ENCODE measurements at regions not wholly inside any gene's neighbourhood (a gene's known extent, or its start where the extent isn't known, plus 50 kb on each side); places are given as distances from the start of the nearest gene placed in this dataset.

- H3K9me2 ChIP-seq (ENCODE audit: insufficient read depth) = no peaks in the 10 kb centered on the region
- no peak overlapping the region for H3K27ac Mint-ChIP-seq
These were observed 95.7 kb downstream of the TUBA3C start for GRCh38 chr13:19085876-19086275.

More at GRCh38 chr13:19085876-19086275, 95.7 kb downstream of the TUBA3C start:
- H3K27ac ChIP-seq (ENCODE audit: low read depth) = no peak overlapping the region
- no peak overlapping the region for H3K4me2 ChIP-seq
- no peak overlapping the region for H2AFZ ChIP-seq
- no peak for DNase-seq (ENCODE audit: low spot score)
- H3K27me3 ChIP-seq (ENCODE audit: insufficient read depth) = no peaks in the 10 kb centered on the region
- H3K4me1 ChIP-seq (ENCODE audit: insufficient read depth) = no peaks in the 10 kb centered on the region
- Mint-ChIP-seq H3K4me3 (no peak overlapping the region), H3K36me3 (ENCODE audit: low read depth) (peaks cover 57% of the 10 kb centered on the region), H3K27me3 (ENCODE audit: insufficient read depth, low read depth, poor library complexity) (peaks cover 12% of the 10 kb centered on the region), H3K4me1 (no peaks in the 10 kb centered on the region), H3K9me3 (peaks cover 99% of the 10 kb centered on the region)
- no peaks in the 10 kb centered on the region for H4K20me1 ChIP-seq (replicated peaks; ENCODE audit: insufficient read depth)
- no peaks in the 10 kb centered on the region for H3F3A ChIP-seq (replicated peaks; ENCODE audit: low read depth)
- H3K79me2 ChIP-seq (replicated peaks; ENCODE audit: insufficient read depth) = no peaks in the 10 kb centered on the region
- ATAC-seq = no peak
- TF ChIP-seq ZNF114 (CRISPR knock-in tag; IDR thresholded peaks at IDR 0.05) (no peak), ZNF331 (CRISPR knock-in tag; IDR thresholded peaks at IDR 0.05; ENCODE audit: low read depth) (no peak), EZH2 (IDR thresholded peaks at IDR 0.05; ENCODE audit: low read depth, unreplicated experiment) (no peak), JUNB (IDR thresholded peaks at IDR 0.05; ENCODE audit: unreplicated experiment) (no peak), POLR2AphosphoS5 (IDR thresholded peaks at IDR 0.05; ENCODE audit: low read depth) (no peak), REST (IDR thresholded peaks at IDR 0.05; ENCODE audit: unreplicated experiment) (no peak), ZNF462 (CRISPR knock-in tag; IDR thresholded peaks at IDR 0.05) (no peak), EZH2phosphoT487 (IDR thresholded peaks at IDR 0.05; ENCODE audit: unreplicated experiment) (no peak), NANOG (IDR thresholded peaks at IDR 0.05; ENCODE audit: borderline replicate concordance) (no peak), CREB1 (CRISPR knock-in tag; IDR thresholded peaks at IDR 0.05; ENCODE audit: low read depth) (no peak), STAT1 (IDR thresholded peaks at IDR 0.05; ENCODE audit: unreplicated experiment) (no peak)
- TF ChIP-seq, protein P1, sequence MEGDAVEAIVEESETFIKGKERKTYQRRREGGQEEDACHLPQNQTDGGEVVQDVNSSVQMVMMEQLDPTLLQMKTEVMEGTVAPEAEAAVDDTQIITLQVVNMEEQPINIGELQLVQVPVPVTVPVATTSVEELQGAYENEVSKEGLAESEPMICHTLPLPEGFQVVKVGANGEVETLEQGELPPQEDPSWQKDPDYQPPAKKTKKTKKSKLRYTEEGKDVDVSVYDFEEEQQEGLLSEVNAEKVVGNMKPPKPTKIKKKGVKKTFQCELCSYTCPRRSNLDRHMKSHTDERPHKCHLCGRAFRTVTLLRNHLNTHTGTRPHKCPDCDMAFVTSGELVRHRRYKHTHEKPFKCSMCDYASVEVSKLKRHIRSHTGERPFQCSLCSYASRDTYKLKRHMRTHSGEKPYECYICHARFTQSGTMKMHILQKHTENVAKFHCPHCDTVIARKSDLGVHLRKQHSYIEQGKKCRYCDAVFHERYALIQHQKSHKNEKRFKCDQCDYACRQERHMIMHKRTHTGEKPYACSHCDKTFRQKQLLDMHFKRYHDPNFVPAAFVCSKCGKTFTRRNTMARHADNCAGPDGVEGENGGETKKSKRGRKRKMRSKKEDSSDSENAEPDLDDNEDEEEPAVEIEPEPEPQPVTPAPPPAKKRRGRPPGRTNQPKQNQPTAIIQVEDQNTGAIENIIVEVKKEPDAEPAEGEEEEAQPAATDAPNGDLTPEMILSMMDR (conservative IDR thresholded peaks at IDR 0.05; ENCODE audit: low read depth in 2 of 2) = no peak
- TF ChIP-seq, protein P2, sequence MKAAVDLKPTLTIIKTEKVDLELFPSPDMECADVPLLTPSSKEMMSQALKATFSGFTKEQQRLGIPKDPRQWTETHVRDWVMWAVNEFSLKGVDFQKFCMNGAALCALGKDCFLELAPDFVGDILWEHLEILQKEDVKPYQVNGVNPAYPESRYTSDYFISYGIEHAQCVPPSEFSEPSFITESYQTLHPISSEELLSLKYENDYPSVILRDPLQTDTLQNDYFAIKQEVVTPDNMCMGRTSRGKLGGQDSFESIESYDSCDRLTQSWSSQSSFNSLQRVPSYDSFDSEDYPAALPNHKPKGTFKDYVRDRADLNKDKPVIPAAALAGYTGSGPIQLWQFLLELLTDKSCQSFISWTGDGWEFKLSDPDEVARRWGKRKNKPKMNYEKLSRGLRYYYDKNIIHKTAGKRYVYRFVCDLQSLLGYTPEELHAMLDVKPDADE (IDR thresholded peaks at IDR 0.05) = no peak
- no peak overlapping the region for H3K4me3 ChIP-seq
- peaks cover 8% of the 10 kb centered on the region; the same call in 1 of the 2 replicates for H3K36me3 ChIP-seq (ENCODE audit: insufficient read depth)

Measured in GM23338 (cell line).